ENCODE measurements at regions not wholly inside any gene's neighbourhood (a gene's known extent, or its start where the extent isn't known, plus 50 kb on each side); places are given as distances from the start of the nearest gene placed in this dataset.

DNA sequence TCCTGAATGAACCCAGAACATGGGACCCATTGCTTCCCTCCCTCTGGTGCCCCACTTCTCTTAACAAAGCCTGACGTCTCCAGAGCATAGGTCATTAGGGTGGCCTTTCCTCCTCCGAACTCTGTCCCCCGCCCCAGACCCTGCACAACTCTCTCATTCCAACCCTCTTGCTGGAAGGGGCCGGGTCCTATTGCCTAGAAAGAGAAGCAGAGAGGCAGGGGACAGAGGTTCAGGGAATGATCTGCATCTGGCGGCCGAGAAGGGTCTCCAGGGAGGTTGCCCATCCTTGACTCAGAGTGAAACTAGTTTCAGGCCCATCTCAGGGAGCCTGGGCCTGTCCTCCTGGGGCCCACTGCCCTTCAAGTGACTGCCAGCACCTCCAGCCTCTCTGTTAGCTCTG is 79.0 kb downstream of the LINGO1 start:
- DNase-seq (ENCODE audit: low spot score in 2 of 2): no peak
- Histone ChIP-seq H3K9me3 (no peaks in the 10 kb centered on the region), H3K27me3 (no peaks in the 10 kb centered on the region), H3K4me1 (no peaks in the 10 kb centered on the region), H3K4me3 (no peak overlapping the region), H3K36me3 (no peaks in the 10 kb centered on the region), H3K27ac (no peak overlapping the region)
- TF ChIP-seq, protein P1, sequence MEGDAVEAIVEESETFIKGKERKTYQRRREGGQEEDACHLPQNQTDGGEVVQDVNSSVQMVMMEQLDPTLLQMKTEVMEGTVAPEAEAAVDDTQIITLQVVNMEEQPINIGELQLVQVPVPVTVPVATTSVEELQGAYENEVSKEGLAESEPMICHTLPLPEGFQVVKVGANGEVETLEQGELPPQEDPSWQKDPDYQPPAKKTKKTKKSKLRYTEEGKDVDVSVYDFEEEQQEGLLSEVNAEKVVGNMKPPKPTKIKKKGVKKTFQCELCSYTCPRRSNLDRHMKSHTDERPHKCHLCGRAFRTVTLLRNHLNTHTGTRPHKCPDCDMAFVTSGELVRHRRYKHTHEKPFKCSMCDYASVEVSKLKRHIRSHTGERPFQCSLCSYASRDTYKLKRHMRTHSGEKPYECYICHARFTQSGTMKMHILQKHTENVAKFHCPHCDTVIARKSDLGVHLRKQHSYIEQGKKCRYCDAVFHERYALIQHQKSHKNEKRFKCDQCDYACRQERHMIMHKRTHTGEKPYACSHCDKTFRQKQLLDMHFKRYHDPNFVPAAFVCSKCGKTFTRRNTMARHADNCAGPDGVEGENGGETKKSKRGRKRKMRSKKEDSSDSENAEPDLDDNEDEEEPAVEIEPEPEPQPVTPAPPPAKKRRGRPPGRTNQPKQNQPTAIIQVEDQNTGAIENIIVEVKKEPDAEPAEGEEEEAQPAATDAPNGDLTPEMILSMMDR (IDR thresholded peaks at IDR 0.05): no peak
- intact Hi-C loops (cut with DNase I; ENCODE audit: low total_unique reads): no loop called here

DNA sequence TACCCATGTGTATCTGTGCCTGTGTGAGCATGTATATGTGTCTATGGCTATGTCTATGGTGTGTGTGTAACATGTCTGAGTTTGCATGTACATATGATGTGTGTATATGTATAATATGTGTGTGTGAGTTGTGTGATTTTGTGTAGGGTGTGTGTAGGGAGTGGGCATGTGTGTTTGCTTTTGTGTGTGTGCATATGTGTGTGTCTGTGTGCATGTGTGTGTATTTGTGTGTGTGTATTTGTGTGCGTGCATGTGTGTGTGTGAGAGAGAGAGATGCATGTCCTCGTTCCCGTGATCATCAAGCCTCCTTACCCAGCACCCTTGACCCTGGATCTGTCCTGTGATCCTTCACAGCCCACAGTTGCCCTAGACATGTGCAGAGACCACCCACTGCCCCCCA is 79.5 kb downstream of the LINGO1 start:
- no peaks in the 10 kb centered on the region for H3K4me1 ChIP-seq
- no peak for TF ChIP-seq POLR2A (IDR thresholded peaks at IDR 0.05)
- TF ChIP-seq, protein P1 (IDR thresholded peaks at IDR 0.05): no peak
- TF ChIP-seq POLR2AphosphoS5 (IDR thresholded peaks at IDR 0.05): no peak
- H3K36me3 ChIP-seq: no peaks in the 10 kb centered on the region
- H3K27me3 ChIP-seq: no peaks in the 10 kb centered on the region
- no peaks in the 10 kb centered on the region for H3K9me3 ChIP-seq
- no peak overlapping the region for H3K4me3 ChIP-seq
- intact Hi-C loops (cut with DNase I; ENCODE audit: low total_unique reads): no loop called here
- no peak overlapping the region for H3K27ac ChIP-seq
- no peak for DNase-seq (ENCODE audit: low spot score in 2 of 2)

DNA sequence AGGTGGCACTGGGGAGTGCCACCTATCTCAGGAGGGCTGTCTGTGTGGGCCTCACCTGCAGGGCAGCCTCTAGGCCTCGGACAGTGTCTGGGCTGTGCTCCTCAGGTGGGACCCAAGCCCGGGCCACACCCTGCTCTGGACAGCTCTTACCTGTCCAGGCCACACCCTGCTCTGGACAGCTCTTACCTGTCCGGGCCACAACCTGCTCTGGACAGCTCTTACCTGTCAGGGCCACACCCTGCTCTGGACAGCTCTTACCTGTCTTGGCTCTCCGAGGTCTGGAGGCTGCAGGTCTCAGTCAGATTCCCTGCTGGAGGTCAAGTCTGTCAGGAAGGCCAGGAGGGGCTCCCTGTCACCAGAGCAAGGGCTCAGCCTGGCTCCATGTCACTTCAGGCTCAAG is 80.6 kb downstream of the LINGO1 start:
- Histone ChIP-seq H3K4me1 (no peaks in the 10 kb centered on the region), H3K27ac (no peak overlapping the region), H3K27me3 (no peaks in the 10 kb centered on the region), H3K36me3 (no peaks in the 10 kb centered on the region), H3K9me3 (no peaks in the 10 kb centered on the region), H3K4me3 (no peak overlapping the region)
- intact Hi-C loops (cut with DNase I; ENCODE audit: low total_unique reads): loop anchor here (1.0 kb wide), 1 partner anchor 30 kb away; no protein-coding TSS in a partner anchor
- TF ChIP-seq, protein P1 (IDR thresholded peaks at IDR 0.05): no peak
- TF ChIP-seq POLR2A (IDR thresholded peaks at IDR 0.05) (no peak), POLR2AphosphoS5 (IDR thresholded peaks at IDR 0.05) (no peak)
- DNase-seq (ENCODE audit: low spot score in 2 of 2): no peak

GRCh38 chr15:77550301-77551251 is 82.1 kb downstream of the LINGO1 start:
- H3K4me3 ChIP-seq: no peak overlapping the region
- no peaks in the 10 kb centered on the region for H3K27me3 ChIP-seq
- intact Hi-C loops (cut with DNase I; ENCODE audit: low total_unique reads): no loop called here

More at GRCh38 chr15:77550301-77551251, 82.1 kb downstream of the LINGO1 start:
- H3K9me3 ChIP-seq: no peaks in the 10 kb centered on the region
- no peaks in the 10 kb centered on the region for H3K4me1 ChIP-seq
- H3K27ac ChIP-seq: no peak overlapping the region
- TF ChIP-seq, protein P1 (IDR thresholded peaks at IDR 0.05): no peak
- no peak for DNase-seq (ENCODE audit: low spot score in 2 of 2)
- H3K36me3 ChIP-seq: no peaks in the 10 kb centered on the region
